GM06990 (cell line): ENCODE measurements at regions not wholly inside any gene's neighbourhood (a gene's known extent, or its start where the extent isn't known, plus 50 kb on each side); places are given as distances from the start of the nearest gene placed in this dataset.
"Not testable (repeated sequence)": the region's sequence is repeated elsewhere in the genome, so short reads cannot be mapped to it uniquely, and the experiment has no call there.

Source experiments
- DNase-seq: peaks from one replicate; pipeline ENCODE4 v3.0.0-alpha.2; 2011; ENCODE audit not compliant: insufficient read length; ENCODE audit errors: extremely low read depth
- H3K27me3 ChIP-seq: replicated peaks from 2 replicates; pipeline ENCODE4 v1.6.0; 2011; ENCODE audit warnings: low read length; ENCODE audit not compliant: control insufficient read depth, insufficient read depth
- H3K36me3 ChIP-seq: 2 replicates; pipeline ENCODE4 v1.5.1; 2011; ENCODE audit warnings: low read length; ENCODE audit not compliant: control insufficient read depth, insufficient read depth
- H3K4me3 ChIP-seq: replicated peaks from 2 replicates; pipeline ENCODE4 v1.5.1; 2011; ENCODE audit warnings: low read depth, mild to moderate bottlenecking, control low read depth, low read length
- CTCF ChIP-seq: IDR thresholded peaks from 2 replicates; pipeline ENCODE4 v1.5.1; 2011; ENCODE audit warnings: low read length, control low read depth, mild to moderate bottlenecking, inconsistent platforms; ENCODE audit not compliant: insufficient read depth, poor library complexity, severe bottlenecking

- Histone ChIP-seq H3K36me3 (no peaks in the 10 kb centered on the region), H3K27me3 (no peaks in the 10 kb centered on the region; the same call in 1 of the 2 replicates), H3K4me3 (no peak overlapping the region)
- DNase-seq, result no peak
- no peak for TF ChIP-seq CTCF
Observed at GRCh38 chr16:25367773-25368524, 110.3 kb upstream of the ZKSCAN2 start.

GRCh38 chr16:25366078-25366477 lies 108.4 kb upstream of the ZKSCAN2 start:
- no peak for DNase-seq
- no peak overlapping the region for H3K4me3 ChIP-seq
- H3K27me3 ChIP-seq, result no peaks in the 10 kb centered on the region; the same call in 1 of the 2 replicates
- TF ChIP-seq CTCF, result no peak
- no peaks in the 10 kb centered on the region for H3K36me3 ChIP-seq

- not testable (repeated sequence) for H3K4me3 ChIP-seq, H3K36me3 ChIP-seq, H3K27me3 ChIP-seq, DNase-seq
Observed at GRCh38 chr16:25359516-25359915, 101.9 kb upstream of the ZKSCAN2 start.

GRCh38 chr16:25344006-25344405 lies 86.4 kb upstream of the ZKSCAN2 start:
- H3K4me3 ChIP-seq, result no peak overlapping the region
- no peaks in the 10 kb centered on the region for H3K27me3 ChIP-seq

GRCh38 chr16:25340973-25341372 lies 83.3 kb upstream of the ZKSCAN2 start:
- Histone ChIP-seq H3K27me3 (no peaks in the 10 kb centered on the region), H3K4me3 (no peak overlapping the region), H3K36me3 (no peaks in the 10 kb centered on the region)
- no peak for TF ChIP-seq CTCF
- no peak for DNase-seq

More at GRCh38 chr16:25344006-25344405, 86.4 kb upstream of the ZKSCAN2 start:
- DNase-seq, result no peak
- H3K36me3 ChIP-seq, result no peaks in the 10 kb centered on the region
- TF ChIP-seq CTCF, result no peak

GRCh38 chr16:25317732-25318316 lies 60.2 kb upstream of the ZKSCAN2 start:
- Histone ChIP-seq H3K4me3 (no peak overlapping the region), H3K27me3 (no peaks in the 10 kb centered on the region), H3K36me3 (no peaks in the 10 kb centered on the region)
- no peak for DNase-seq
- no peak for TF ChIP-seq CTCF
